ENCODE measurements at regions not wholly inside any gene's neighbourhood (a gene's known extent, or its start where the extent isn't known, plus 50 kb on each side); places are given as distances from the start of the nearest gene placed in this dataset.

DNA sequence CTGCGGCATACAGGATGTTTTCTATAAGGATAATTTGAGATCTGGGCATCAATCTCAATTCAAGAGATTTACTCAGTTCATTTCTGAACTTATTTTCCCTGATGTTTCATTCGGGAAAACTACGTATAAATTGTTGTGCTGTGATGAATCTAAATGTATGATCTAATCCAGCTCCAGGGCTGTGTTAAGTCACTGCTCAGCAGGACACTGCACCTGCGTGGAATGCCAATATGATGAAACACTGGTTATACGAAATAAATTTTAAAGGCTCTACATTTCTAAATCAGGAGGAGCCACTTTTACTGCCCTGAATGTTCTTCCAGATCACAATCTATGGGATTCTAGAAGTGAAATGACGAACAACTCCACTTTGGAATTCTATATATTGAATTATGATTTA lies 259.0 kb downstream of the HNMT start:
- ChIA-PET POLR2A (no interaction called here), CTCF (no interaction called here)
- DNase-seq (ENCODE audit: extremely low spot score), result no peak
- no peak for TF ChIP-seq ARNT (IDR thresholded peaks at IDR 0.05)
- no peak for TF ChIP-seq L3MBTL2 (conservative IDR thresholded peaks at IDR 0.05)
- no peak for TF ChIP-seq ZNF384 (IDR thresholded peaks at IDR 0.05)
- no peak for TF ChIP-seq TARDBP (IDR thresholded peaks at IDR 0.05)
- TF ChIP-seq LEF1 (IDR thresholded peaks at IDR 0.05; ENCODE audit: borderline replicate concordance), result no peak
- TF ChIP-seq FOXA1 (IDR thresholded peaks at IDR 0.05), result no peak
- TF ChIP-seq ELF4 (IDR thresholded peaks at IDR 0.05), result no peak
- TF ChIP-seq FOXK2 (IDR thresholded peaks at IDR 0.05), result no peak
- no peak for TF ChIP-seq BHLHE40 (IDR thresholded peaks at IDR 0.05; ENCODE audit: borderline replicate concordance)
- no peak for TF ChIP-seq PKNOX1 (IDR thresholded peaks at IDR 0.05)
- TF ChIP-seq CTBP1 (IDR thresholded peaks at IDR 0.05; ENCODE audit: borderline replicate concordance), result no peak
- TF ChIP-seq SUZ12 (IDR thresholded peaks at IDR 0.05), result no peak
- no peak for TF ChIP-seq HDGF (IDR thresholded peaks at IDR 0.05; ENCODE audit: borderline replicate concordance)

GRCh38 chr2:138227195-138227594 lies 262.9 kb downstream of the HNMT start:
- ChIA-PET CTCF (no interaction called here), POLR2A (no interaction called here)
- no peak for TF ChIP-seq ELF4 (IDR thresholded peaks at IDR 0.05)
- no peak for TF ChIP-seq ZNF384 (IDR thresholded peaks at IDR 0.05)
- no peak for TF ChIP-seq TARDBP (IDR thresholded peaks at IDR 0.05)
- TF ChIP-seq FOXM1 (IDR thresholded peaks at IDR 0.05; ENCODE audit: borderline replicate concordance), result no peak
- no peak for TF ChIP-seq NFRKB (IDR thresholded peaks at IDR 0.05)
- DNase-seq (ENCODE audit: extremely low spot score), result no peak

GRCh38 chr2:138228101-138228500 lies 263.8 kb downstream of the HNMT start:
- DNase-seq (ENCODE audit: extremely low spot score), result no peak
- TF ChIP-seq HDGF (IDR thresholded peaks at IDR 0.05; ENCODE audit: borderline replicate concordance) (no peak), ZNF384 (IDR thresholded peaks at IDR 0.05) (no peak), LEF1 (IDR thresholded peaks at IDR 0.05; ENCODE audit: borderline replicate concordance) (no peak), NFRKB (IDR thresholded peaks at IDR 0.05) (no peak), TARDBP (IDR thresholded peaks at IDR 0.05) (no peak), SP1 (IDR thresholded peaks at IDR 0.05) (no peak), CTBP1 (IDR thresholded peaks at IDR 0.05; ENCODE audit: borderline replicate concordance) (no peak), ARNT (IDR thresholded peaks at IDR 0.05) (no peak), FOXK2 (IDR thresholded peaks at IDR 0.05) (no peak), BHLHE40 (IDR thresholded peaks at IDR 0.05; ENCODE audit: borderline replicate concordance) (no peak), FOXM1 (IDR thresholded peaks at IDR 0.05; ENCODE audit: borderline replicate concordance) (no peak), PKNOX1 (IDR thresholded peaks at IDR 0.05) (no peak), SUZ12 (IDR thresholded peaks at IDR 0.05) (no peak), FOXA1 (IDR thresholded peaks at IDR 0.05) (no peak), ELF4 (IDR thresholded peaks at IDR 0.05) (no peak), L3MBTL2 (conservative IDR thresholded peaks at IDR 0.05) (no peak)
- ChIA-PET CTCF (no interaction called here), POLR2A (no interaction called here)

DNA sequence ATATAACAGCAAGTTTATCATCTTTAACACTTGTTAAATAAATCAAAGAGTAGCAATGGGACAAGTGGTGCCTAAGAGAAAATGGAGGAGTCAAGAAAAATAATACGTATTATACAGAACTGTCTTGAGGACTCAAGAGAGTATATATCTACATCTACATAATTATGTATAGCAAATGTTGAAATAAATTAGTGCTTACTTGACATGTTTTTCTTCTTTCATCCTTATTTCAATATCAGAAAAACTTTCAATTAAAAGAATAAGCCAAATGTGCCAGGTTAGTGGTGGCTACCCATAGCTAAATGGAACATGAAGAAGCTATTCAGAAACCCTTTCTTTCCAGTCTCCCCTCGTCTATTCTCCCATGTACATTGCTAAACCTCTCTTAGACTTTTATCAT lies 267.3 kb upstream of the SPOPL start:
- no peak for DNase-seq (ENCODE audit: extremely low spot score)
- POLR2A ChIA-PET, result no interaction called here
- CTCF ChIA-PET, result no interaction called here
- no peak for TF ChIP-seq FOXM1 (IDR thresholded peaks at IDR 0.05; ENCODE audit: borderline replicate concordance)
- no peak for TF ChIP-seq L3MBTL2 (conservative IDR thresholded peaks at IDR 0.05)
- TF ChIP-seq TARDBP (IDR thresholded peaks at IDR 0.05), result no peak
- no peak for TF ChIP-seq SP1 (IDR thresholded peaks at IDR 0.05)
- no peak for TF ChIP-seq FOXA1 (IDR thresholded peaks at IDR 0.05)
- no peak for TF ChIP-seq ARNT (IDR thresholded peaks at IDR 0.05)
- no peak for TF ChIP-seq LEF1 (IDR thresholded peaks at IDR 0.05; ENCODE audit: borderline replicate concordance)

GRCh38 chr2:138235041-138235440 lies 266.5 kb upstream of the SPOPL start:
- TF ChIP-seq LEF1 (IDR thresholded peaks at IDR 0.05; ENCODE audit: borderline replicate concordance) (no peak), FOXK2 (IDR thresholded peaks at IDR 0.05) (no peak), TARDBP (IDR thresholded peaks at IDR 0.05) (no peak)
- POLR2A ChIA-PET, result no interaction called here
- CTCF ChIA-PET, result no interaction called here
- DNase-seq (ENCODE audit: extremely low spot score), result no peak

- no peak for TF ChIP-seq PKNOX1 (IDR thresholded peaks at IDR 0.05)
- no peak for TF ChIP-seq BHLHE40 (IDR thresholded peaks at IDR 0.05; ENCODE audit: borderline replicate concordance)
- TF ChIP-seq FOXA1 (IDR thresholded peaks at IDR 0.05), result no peak
- no peak for TF ChIP-seq TARDBP (IDR thresholded peaks at IDR 0.05)
- no peak for TF ChIP-seq ZNF384 (IDR thresholded peaks at IDR 0.05)
- TF ChIP-seq SUZ12 (IDR thresholded peaks at IDR 0.05), result no peak
- TF ChIP-seq SP1 (IDR thresholded peaks at IDR 0.05), result no peak
- no peak for TF ChIP-seq FOXK2 (IDR thresholded peaks at IDR 0.05)
- TF ChIP-seq NFRKB (IDR thresholded peaks at IDR 0.05), result no peak
- no peak for TF ChIP-seq ELF4 (IDR thresholded peaks at IDR 0.05)
- no peak for TF ChIP-seq CTBP1 (IDR thresholded peaks at IDR 0.05; ENCODE audit: borderline replicate concordance)
- no peak for DNase-seq (ENCODE audit: extremely low spot score)
- ChIA-PET POLR2A (no interaction called here), CTCF (no interaction called here)
These were observed 265.4 kb upstream of the SPOPL start for GRCh38 chr2:138236142-138236541.

DNA sequence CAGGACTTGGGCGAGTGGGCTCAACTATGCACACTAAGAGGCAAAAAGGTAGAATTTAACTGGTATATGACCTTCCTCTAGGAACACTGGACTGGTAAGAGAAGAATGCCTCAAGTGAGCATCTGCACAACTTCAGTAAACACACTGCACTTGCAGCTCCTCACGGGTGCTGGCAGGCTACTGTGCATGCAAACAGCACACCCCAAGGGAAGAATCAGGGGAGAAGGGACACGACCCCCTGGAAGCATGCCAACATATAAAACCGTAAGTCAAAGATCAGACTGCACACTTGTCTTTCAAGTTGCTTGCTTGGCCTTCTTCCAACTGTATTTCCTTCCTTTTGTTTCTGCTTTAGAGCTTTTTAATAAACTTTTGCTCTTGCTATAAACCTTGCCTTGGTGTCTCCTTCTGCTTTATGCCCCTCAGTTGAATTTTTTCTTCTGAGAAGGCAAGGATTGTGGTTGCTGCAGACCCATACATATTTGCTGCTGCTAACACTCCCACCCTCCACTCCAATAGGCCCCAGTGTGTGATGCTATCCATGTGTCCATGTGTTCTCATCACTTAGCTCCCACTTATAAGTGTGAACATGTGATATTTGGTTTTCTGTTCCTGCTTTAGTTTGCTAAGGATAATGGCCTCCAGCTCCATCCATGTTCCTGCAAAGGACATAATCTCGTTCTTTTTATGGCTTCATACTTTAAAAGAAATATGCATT lies 263.7 kb upstream of the SPOPL start:
- no peak for DNase-seq (ENCODE audit: extremely low spot score)
- ChIA-PET POLR2A (no interaction called here), CTCF (no interaction called here)
- TF ChIP-seq ELF4 (IDR thresholded peaks at IDR 0.05), result no peak
- TF ChIP-seq BHLHE40 (IDR thresholded peaks at IDR 0.05; ENCODE audit: borderline replicate concordance), result no peak
- no peak for TF ChIP-seq SP1 (IDR thresholded peaks at IDR 0.05)
- TF ChIP-seq HDGF (IDR thresholded peaks at IDR 0.05; ENCODE audit: borderline replicate concordance), result no peak
- no peak for TF ChIP-seq FOXM1 (IDR thresholded peaks at IDR 0.05; ENCODE audit: borderline replicate concordance)
- no peak for TF ChIP-seq FOXK2 (IDR thresholded peaks at IDR 0.05)
- TF ChIP-seq PKNOX1 (IDR thresholded peaks at IDR 0.05), result no peak
- TF ChIP-seq TARDBP (IDR thresholded peaks at IDR 0.05), result no peak
- no peak for TF ChIP-seq L3MBTL2 (conservative IDR thresholded peaks at IDR 0.05)
- TF ChIP-seq ARNT (IDR thresholded peaks at IDR 0.05), result no peak
